ENCODE measurements at regions not wholly inside any gene's neighbourhood (a gene's known extent, or its start where the extent isn't known, plus 50 kb on each side); places are given as distances from the start of the nearest gene placed in this dataset.
A peak's percentile ranks its signal among the peaks of the same experiment; 100 is the strongest.

DNA sequence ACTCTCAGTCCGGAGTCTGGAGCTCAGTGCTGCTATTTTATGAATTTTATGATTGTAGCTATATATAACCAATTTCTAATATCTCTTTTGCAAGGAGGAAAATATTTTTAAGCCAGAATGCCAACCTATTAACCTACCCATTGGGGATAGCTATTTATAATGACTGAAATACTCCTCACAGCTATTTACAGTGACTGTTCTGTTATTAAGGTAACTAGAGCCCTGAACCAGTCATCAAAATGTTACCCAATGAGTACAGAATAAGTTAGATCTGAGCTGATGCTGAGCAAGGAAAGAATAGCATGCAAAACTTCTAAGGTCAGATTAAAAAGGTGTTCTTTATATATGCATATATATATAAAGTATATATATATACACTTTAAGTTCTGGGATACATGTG, 79.6 kb upstream of the PPP2R3A start:
- DNase-seq = no peak

DNA sequence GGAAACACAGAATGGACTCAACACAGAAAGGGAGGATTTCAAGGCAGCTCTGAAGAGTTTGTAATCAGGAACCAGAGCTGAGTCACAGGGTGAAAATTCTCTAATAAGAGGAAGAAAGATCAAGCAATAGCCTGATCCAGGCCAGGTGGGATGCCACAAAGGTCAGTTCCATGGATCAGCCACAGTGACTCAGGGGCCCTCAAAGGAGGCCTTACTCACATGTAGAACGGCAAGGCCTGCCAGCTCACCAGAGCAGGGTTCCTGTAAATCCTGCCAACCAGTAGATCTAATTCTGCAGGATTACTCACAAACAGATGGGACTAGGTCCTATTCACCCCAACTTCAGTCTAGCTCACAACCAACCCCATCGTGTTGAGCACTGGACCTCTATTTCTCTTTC, 78.3 kb upstream of the PPP2R3A start:
- no peak for DNase-seq

DNA sequence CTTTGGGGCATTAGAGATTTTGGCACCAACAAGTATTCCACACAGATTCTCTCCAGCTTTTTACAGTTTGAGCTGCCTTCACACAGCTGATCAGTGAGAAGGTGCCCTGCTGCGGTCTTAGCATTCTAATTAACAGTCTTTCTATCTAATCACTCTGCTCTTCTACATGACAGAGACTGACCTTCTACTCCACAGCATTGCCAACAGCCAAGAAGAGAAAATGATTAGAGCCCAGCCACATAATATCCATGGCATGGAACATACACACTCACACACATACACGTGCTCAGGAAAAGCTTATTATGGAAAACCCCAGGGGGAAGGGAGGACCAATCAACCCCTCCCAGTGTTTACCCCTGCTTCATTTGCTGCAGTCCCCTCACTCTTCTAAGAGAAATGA, 76.1 kb upstream of the PPP2R3A start:
- DNase-seq = no peak

DNA sequence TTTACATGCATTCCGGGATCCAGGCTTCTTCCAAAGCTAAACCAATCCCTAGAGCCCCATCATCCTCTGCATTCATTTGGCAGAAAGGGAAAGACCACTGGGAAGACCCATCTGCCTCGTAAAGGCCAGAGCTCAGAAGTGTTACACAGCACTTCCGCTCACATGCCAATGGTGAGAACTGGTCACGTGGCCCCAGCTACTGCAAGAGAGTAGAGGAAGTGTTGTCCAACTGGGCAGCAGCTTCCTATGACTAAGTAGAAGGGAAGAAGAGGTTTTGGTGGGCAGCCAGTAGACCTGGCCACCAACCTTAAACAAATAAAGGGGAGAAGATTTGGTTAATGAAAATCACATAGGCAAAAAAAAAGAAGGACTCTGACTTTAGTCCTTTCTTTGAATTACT, 74.4 kb upstream of the PPP2R3A start:
- no peak for DNase-seq

DNA sequence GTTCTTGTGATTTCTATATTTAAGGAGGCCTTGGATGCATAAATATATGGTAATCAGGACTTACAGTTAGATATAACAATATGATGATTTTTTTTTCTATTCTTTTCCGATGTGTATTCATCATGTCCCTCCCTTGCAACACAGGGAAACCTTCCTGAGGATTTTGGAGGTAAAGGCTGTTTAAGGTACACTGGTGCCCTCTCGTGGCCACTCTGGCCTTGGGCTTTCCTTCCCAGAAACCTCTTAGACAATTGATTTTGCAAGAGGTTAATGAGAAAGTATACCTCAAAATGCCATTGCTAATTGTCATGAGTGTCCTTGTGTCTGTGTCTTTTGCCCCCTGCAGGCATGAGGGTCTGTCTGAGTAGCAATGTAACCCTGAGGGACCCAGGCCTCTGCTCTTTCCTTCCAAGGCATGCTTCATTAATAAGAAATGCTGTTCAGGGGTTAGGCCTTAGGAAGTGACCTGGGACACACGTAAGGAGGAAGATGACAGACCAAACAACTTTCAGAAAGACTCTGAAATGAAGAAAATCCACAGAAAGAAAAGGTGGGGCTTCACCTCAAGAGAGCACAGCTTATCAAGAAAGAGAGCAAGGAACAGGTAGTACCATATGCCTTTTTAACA, 70.3 kb upstream of the PPP2R3A start:
- DNase-seq = peak; percentile 73

GRCh38 chr3:135895734-135896121, 69.8 kb upstream of the PPP2R3A start:
- DNase-seq = no peak

- no peak for DNase-seq
These were observed 68.9 kb upstream of the PPP2R3A start for GRCh38 chr3:135896613-135897012.

GRCh38 chr3:135897715-135898114, 67.8 kb upstream of the PPP2R3A start:
- DNase-seq = no peak

DNA sequence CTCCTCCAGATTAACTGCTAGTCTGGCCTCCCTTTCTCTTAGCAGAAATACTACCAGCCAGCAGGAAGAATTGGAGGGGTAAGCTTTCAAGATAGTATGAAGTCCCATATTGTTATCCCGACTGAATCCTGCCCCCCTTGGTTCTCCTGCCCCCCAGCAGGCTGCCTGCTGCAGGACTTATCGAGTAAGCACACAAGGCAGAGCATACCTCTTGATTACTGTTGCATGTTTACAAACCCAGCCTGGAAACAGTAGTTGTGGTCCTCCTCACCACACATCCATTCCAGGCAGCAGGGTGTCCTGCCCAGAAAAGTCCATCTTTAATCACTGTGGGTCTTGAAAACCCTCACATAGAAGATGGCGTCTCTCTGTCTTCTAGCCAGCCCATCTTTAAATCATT, 66.8 kb upstream of the PPP2R3A start:
- no peak for DNase-seq

DNA sequence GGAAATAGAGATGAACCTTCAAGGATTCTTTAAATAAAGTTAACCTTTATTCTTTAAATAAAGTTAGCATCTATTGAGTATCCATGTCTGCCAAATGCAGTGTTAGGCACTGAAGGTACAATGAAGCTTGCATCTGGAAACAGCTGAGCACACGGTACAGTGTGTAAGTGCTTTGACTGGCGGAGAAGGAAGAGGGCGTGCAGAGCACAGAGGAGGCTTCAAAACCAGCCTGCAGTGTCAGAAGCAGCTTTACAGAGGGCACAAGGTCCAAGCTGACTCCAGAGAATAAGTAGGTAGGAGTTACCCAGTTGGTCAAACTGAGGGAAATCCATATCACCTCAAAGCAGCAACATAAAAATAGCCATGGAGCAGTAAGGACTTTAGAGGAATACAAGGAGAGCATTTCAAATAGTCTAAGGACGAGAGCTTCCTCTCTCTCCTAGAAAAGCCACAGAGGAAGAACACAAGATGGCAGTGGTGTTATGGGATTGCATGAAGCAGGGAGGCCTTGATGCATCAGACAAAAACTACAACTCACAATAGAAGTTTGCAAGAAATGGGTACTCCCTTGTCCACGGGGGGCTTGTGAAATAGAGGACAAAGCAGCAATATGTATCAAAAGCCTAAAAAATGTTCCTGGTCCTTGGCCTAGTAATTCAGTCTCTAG, 60.3 kb upstream of the PPP2R3A start:
- DNase-seq = no peak

GRCh38 chr3:135907422-135908165, 57.9 kb upstream of the PPP2R3A start:
- DNase-seq = no peak

- no peak for DNase-seq
These were observed 57.3 kb upstream of the PPP2R3A start for GRCh38 chr3:135908225-135908624.

DNA sequence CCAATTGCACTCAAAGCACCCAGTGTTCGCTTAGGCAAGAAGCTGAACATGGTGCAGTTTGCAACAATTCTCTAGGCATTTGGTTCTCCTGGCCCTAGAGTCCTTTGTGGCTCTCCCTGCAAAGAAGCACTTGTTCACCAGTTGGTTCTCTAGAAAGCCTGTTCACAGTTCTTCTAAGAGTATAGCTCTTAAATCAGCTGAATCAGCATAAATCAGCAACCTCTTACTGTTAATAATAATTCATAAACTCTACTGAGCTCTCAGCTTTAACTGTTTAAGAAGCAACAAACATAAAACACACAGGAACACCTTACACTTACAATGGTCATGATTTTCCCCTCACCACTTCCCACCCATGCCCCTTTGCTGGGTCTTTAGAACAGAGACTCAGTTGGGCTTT, 56.8 kb upstream of the PPP2R3A start:
- no peak for DNase-seq

DNA sequence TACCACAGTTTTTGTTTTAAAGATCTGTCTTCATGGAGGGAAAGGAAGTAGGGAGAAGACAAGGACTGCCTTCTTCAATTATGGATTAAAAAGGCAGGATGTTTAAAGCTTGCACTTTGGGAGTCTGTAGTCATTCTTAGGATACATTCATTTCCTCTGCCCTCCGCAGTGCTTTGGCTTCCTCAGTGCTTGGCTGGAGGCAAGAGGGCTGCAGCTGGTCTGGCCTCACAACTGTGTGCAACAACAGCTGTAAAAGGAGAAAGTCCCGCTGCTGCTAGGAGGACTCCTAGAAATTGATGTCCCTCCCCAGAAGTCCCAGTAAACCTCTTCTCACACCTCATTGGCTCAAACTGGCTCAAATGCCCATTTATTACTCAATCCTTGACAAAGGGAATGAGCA, 54.4 kb upstream of the PPP2R3A start:
- no peak for DNase-seq

GRCh38 chr3:135915206-135915605, 50.3 kb upstream of the PPP2R3A start:
- DNase-seq = no peak
